Choroid plexus epithelial cell (primary cell): ENCODE measurements at regions not wholly inside any gene's neighbourhood (a gene's known extent, or its start where the extent isn't known, plus 50 kb on each side); places are given as distances from the start of the nearest gene placed in this dataset.

Experiments
- DNase-seq: peaks from one replicate; pipeline ENCODE4 v3.0.0-alpha.2; 2010; ENCODE audit warnings: low read depth
- H3K4me3 ChIP-seq: 2 replicates; pipeline ENCODE4 v1.5.1; 2011; ENCODE audit warnings: low read depth, mild to moderate bottlenecking, control low read depth, low read length, moderate library complexity
- TF ChIP-seq, protein P1 (sequence below): conservative IDR thresholded peaks from 2 replicates; pipeline ENCODE4 v1.5.1; 2011; ENCODE audit warnings: low read depth, mild to moderate bottlenecking, control low read depth, inconsistent platforms, low read length, moderate library complexity

- TF ChIP-seq, protein P1, sequence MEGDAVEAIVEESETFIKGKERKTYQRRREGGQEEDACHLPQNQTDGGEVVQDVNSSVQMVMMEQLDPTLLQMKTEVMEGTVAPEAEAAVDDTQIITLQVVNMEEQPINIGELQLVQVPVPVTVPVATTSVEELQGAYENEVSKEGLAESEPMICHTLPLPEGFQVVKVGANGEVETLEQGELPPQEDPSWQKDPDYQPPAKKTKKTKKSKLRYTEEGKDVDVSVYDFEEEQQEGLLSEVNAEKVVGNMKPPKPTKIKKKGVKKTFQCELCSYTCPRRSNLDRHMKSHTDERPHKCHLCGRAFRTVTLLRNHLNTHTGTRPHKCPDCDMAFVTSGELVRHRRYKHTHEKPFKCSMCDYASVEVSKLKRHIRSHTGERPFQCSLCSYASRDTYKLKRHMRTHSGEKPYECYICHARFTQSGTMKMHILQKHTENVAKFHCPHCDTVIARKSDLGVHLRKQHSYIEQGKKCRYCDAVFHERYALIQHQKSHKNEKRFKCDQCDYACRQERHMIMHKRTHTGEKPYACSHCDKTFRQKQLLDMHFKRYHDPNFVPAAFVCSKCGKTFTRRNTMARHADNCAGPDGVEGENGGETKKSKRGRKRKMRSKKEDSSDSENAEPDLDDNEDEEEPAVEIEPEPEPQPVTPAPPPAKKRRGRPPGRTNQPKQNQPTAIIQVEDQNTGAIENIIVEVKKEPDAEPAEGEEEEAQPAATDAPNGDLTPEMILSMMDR, result no peak
- no peak for DNase-seq
- H3K4me3 ChIP-seq, result no peak overlapping the region
These were observed 236.7 kb downstream of the PCDH7 start for GRCh38 chr4:30956916-30957315.

DNA sequence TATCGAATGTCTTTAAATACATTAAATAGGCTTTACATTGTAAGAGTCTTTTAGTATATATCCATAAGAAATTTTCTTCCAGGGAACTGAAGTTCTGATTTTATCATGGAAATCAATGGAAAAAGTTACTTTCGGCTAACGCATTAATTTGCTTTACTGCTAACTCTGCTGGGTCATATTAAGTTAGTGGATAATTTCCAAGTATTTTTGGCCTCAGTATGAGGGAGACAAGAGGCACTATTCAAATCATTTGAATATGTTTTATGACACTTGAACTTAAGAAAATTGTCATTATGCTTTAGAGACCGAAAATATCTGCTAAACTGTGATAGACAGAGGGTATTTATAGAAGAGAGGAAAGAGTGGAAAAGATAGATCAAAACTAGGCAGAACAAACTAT lies 237.5 kb downstream of the PCDH7 start:
- DNase-seq, result no peak
- TF ChIP-seq, protein P1, result no peak
- H3K4me3 ChIP-seq, result no peak overlapping the region

- TF ChIP-seq, protein P1, result no peak
These were observed 239.8 kb downstream of the PCDH7 start for GRCh38 chr4:30959781-30960485.

DNA sequence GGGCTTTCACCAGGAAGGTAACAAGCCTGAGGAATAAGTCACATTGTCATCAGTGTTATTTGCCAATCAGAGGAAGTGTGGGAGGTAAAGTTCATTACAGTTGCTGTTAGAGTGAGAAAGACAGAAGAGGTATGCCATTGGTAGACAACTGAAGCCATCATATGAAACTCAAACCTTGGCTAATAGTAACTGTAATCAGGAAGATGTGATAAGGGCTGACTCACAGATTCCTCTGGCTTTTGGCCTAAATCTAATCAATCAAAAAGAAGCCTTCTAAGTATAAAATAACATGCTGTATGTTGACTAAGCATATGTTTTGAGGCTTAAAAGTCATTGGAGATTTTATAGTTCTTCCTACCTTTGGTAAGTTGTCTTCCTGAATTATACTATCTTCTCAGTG lies 242.8 kb downstream of the PCDH7 start:
- DNase-seq, result peak; percentile 74
- H3K4me3 ChIP-seq, result no peak overlapping the region
- TF ChIP-seq, protein P1, result no peak

More at GRCh38 chr4:30959781-30960485, 239.8 kb downstream of the PCDH7 start:
- no peak overlapping the region for H3K4me3 ChIP-seq
- DNase-seq, result no peak

- no peak for DNase-seq
- TF ChIP-seq, protein P1, result no peak
- H3K4me3 ChIP-seq, result no peak overlapping the region
These were observed 248.8 kb downstream of the PCDH7 start for GRCh38 chr4:30968926-30969325.

- no peak for DNase-seq
- TF ChIP-seq, protein P1, result no peak
- H3K4me3 ChIP-seq, result no peak overlapping the region
These were observed 252.4 kb downstream of the PCDH7 start for GRCh38 chr4:30972542-30972941.

GRCh38 chr4:30973993-30974392 lies 253.8 kb downstream of the PCDH7 start:
- no peak overlapping the region for H3K4me3 ChIP-seq
- DNase-seq, result no peak
- TF ChIP-seq, protein P1, result no peak
